ENCODE measurements at regions not wholly inside any gene's neighbourhood (a gene's known extent, or its start where the extent isn't known, plus 50 kb on each side); places are given as distances from the start of the nearest gene placed in this dataset.

DNA sequence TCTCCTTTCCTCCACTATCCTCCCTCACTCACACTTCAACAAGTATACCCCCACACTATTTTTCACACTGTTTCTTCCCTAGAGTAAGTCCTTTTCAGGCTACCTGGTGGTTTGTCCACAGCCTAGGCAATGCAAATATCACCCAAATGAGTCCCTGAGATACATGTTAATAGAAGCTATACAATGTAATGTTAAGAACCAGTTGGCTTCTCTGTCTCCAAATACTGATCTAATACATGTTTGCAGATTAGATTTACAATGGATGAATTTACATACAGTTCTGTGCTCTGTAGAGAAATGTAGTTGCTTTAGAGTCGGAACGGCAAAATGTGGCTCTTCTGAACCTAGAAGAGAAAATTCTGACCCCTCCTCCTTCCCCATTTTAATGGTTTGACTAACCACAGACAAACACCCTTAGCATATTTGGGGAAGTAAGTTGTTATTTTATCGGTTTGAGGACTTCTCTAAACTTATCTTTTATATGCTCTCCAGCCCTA is 63.6 kb upstream of the MBNL1 start:
- ATAC-seq: no peak
- TF ChIP-seq, protein P1, sequence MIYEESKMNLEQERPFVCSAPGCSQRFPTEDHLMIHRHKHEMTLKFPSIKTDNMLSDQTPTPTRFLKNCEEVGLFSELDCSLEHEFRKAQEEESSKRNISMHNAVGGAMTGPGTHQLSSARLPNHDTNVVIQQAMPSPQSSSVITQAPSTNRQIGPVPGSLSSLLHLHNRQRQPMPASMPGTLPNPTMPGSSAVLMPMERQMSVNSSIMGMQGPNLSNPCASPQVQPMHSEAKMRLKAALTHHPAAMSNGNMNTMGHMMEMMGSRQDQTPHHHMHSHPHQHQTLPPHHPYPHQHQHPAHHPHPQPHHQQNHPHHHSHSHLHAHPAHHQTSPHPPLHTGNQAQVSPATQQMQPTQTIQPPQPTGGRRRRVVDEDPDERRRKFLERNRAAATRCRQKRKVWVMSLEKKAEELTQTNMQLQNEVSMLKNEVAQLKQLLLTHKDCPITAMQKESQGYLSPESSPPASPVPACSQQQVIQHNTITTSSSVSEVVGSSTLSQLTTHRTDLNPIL (CRISPR knock-in tag; IDR thresholded peaks at IDR 0.05; ENCODE audit: low read depth): no peak
- TF ChIP-seq SNAI2 (CRISPR knock-in tag; IDR thresholded peaks at IDR 0.05) (no peak), RARB (CRISPR knock-in tag; IDR thresholded peaks at IDR 0.05) (no peak), ESRRG (CRISPR knock-in tag; IDR thresholded peaks at IDR 0.05) (no peak), ISL1 (CRISPR knock-in tag; IDR thresholded peaks at IDR 0.05) (no peak), ZFP30 (CRISPR knock-in tag; IDR thresholded peaks at IDR 0.05) (no peak), ZNF8 (CRISPR knock-in tag; IDR thresholded peaks at IDR 0.05) (no peak), ZFP3 (CRISPR knock-in tag; IDR thresholded peaks at IDR 0.05) (no peak), TCF4 (CRISPR knock-in tag; IDR thresholded peaks at IDR 0.05; ENCODE audit: borderline replicate concordance) (no peak), PPARA (CRISPR knock-in tag; IDR thresholded peaks at IDR 0.05; ENCODE audit: borderline replicate concordance) (no peak)
- TF ChIP-seq, protein P2, sequence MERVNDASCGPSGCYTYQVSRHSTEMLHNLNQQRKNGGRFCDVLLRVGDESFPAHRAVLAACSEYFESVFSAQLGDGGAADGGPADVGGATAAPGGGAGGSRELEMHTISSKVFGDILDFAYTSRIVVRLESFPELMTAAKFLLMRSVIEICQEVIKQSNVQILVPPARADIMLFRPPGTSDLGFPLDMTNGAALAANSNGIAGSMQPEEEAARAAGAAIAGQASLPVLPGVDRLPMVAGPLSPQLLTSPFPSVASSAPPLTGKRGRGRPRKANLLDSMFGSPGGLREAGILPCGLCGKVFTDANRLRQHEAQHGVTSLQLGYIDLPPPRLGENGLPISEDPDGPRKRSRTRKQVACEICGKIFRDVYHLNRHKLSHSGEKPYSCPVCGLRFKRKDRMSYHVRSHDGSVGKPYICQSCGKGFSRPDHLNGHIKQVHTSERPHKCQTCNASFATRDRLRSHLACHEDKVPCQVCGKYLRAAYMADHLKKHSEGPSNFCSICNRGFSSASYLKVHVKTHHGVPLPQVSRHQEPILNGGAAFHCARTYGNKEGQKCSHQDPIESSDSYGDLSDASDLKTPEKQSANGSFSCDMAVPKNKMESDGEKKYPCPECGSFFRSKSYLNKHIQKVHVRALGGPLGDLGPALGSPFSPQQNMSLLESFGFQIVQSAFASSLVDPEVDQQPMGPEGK (CRISPR knock-in tag; IDR thresholded peaks at IDR 0.05; ENCODE audit: borderline replicate concordance): no peak
- TF ChIP-seq, protein P3, sequence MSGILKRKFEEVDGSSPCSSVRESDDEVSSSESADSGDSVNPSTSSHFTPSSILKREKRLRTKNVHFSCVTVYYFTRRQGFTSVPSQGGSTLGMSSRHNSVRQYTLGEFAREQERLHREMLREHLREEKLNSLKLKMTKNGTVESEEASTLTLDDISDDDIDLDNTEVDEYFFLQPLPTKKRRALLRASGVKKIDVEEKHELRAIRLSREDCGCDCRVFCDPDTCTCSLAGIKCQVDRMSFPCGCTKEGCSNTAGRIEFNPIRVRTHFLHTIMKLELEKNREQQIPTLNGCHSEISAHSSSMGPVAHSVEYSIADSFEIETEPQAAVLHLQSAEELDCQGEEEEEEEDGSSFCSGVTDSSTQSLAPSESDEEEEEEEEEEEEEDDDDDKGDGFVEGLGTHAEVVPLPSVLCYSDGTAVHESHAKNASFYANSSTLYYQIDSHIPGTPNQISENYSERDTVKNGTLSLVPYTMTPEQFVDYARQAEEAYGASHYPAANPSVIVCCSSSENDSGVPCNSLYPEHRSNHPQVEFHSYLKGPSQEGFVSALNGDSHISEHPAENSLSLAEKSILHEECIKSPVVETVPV (CRISPR knock-in tag; IDR thresholded peaks at IDR 0.05): no peak
- TF ChIP-seq, protein P4, sequence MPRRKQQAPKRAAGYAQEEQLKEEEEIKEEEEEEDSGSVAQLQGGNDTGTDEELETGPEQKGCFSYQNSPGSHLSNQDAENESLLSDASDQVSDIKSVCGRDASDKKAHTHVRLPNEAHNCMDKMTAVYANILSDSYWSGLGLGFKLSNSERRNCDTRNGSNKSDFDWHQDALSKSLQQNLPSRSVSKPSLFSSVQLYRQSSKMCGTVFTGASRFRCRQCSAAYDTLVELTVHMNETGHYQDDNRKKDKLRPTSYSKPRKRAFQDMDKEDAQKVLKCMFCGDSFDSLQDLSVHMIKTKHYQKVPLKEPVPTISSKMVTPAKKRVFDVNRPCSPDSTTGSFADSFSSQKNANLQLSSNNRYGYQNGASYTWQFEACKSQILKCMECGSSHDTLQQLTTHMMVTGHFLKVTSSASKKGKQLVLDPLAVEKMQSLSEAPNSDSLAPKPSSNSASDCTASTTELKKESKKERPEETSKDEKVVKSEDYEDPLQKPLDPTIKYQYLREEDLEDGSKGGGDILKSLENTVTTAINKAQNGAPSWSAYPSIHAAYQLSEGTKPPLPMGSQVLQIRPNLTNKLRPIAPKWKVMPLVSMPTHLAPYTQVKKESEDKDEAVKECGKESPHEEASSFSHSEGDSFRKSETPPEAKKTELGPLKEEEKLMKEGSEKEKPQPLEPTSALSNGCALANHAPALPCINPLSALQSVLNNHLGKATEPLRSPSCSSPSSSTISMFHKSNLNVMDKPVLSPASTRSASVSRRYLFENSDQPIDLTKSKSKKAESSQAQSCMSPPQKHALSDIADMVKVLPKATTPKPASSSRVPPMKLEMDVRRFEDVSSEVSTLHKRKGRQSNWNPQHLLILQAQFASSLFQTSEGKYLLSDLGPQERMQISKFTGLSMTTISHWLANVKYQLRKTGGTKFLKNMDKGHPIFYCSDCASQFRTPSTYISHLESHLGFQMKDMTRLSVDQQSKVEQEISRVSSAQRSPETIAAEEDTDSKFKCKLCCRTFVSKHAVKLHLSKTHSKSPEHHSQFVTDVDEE (CRISPR knock-in tag; IDR thresholded peaks at IDR 0.05): no peak

DNA sequence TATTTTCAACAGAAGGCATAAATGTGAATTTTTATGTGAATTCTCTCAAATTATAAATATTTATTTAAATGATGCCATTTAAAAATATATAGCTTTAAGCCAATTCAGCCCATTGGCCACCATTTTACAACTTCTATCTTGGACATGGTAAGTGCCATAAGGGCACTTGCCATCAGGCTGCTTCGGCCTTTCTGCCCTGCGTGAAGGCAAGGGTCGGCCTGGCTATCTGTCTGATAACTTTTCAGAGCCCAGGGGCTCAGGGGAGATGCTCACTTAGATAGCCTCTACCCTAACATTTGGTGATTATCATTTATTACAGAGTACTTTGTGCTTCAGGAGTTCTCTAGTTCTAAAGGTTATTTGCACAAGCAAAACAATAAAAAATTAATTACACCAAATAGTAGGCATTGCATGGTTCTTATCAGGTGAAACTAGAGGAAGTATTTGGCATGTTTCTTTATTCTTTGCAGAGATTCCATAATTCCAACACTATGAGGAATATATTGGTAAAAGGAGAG is 62.4 kb upstream of the MBNL1 start:
- TF ChIP-seq ZC3H10 (CRISPR knock-in tag; IDR thresholded peaks at IDR 0.05): no peak
- no peak for ATAC-seq

DNA sequence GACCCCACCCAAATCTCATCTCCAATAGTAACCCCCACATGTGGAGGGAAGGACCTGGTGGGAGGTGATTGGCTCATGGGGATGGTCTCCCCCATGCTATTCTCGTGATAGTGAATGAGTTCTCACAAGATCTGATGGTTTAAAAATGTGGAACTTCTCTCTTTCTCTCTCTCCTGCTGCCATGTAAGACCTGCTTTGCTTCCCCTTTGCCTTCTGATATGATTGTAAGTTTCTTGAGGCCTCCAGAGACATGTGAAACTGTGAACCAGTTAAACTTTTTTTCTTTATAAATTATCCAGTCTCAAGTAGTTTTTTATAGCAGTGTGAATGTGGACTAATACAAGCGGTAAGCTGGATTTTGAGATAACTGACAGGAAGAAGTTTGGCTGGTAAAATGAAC is 60.3 kb upstream of the MBNL1 start:
- no peak for TF ChIP-seq ZNF70 (CRISPR knock-in tag; IDR thresholded peaks at IDR 0.05)
- TF ChIP-seq, protein P4 (CRISPR knock-in tag; IDR thresholded peaks at IDR 0.05): no peak
- TF ChIP-seq BACH2 (CRISPR knock-in tag; IDR thresholded peaks at IDR 0.05; ENCODE audit: borderline replicate concordance): no peak
- no peak for TF ChIP-seq CSDC2 (CRISPR knock-in tag; IDR thresholded peaks at IDR 0.05)
- TF ChIP-seq, protein P2 (CRISPR knock-in tag; IDR thresholded peaks at IDR 0.05; ENCODE audit: borderline replicate concordance): no peak
- no peak for TF ChIP-seq TOX (CRISPR knock-in tag; IDR thresholded peaks at IDR 0.05; ENCODE audit: borderline replicate concordance)
- TF ChIP-seq ZNF565 (CRISPR knock-in tag; conservative IDR thresholded peaks at IDR 0.05; ENCODE audit: low read depth): no peak
- TF ChIP-seq ZNF8 (CRISPR knock-in tag; IDR thresholded peaks at IDR 0.05): no peak
- TF ChIP-seq, protein P1 (CRISPR knock-in tag; IDR thresholded peaks at IDR 0.05; ENCODE audit: low read depth): no peak
- no peak for TF ChIP-seq TCF4 (CRISPR knock-in tag; IDR thresholded peaks at IDR 0.05; ENCODE audit: borderline replicate concordance)
- no peak for TF ChIP-seq ZFP30 (CRISPR knock-in tag; IDR thresholded peaks at IDR 0.05)
- no peak for TF ChIP-seq ZFP3 (CRISPR knock-in tag; IDR thresholded peaks at IDR 0.05)
- TF ChIP-seq SNAI2 (CRISPR knock-in tag; IDR thresholded peaks at IDR 0.05): no peak
- TF ChIP-seq ISL1 (CRISPR knock-in tag; IDR thresholded peaks at IDR 0.05): no peak
- TF ChIP-seq, protein P5, sequence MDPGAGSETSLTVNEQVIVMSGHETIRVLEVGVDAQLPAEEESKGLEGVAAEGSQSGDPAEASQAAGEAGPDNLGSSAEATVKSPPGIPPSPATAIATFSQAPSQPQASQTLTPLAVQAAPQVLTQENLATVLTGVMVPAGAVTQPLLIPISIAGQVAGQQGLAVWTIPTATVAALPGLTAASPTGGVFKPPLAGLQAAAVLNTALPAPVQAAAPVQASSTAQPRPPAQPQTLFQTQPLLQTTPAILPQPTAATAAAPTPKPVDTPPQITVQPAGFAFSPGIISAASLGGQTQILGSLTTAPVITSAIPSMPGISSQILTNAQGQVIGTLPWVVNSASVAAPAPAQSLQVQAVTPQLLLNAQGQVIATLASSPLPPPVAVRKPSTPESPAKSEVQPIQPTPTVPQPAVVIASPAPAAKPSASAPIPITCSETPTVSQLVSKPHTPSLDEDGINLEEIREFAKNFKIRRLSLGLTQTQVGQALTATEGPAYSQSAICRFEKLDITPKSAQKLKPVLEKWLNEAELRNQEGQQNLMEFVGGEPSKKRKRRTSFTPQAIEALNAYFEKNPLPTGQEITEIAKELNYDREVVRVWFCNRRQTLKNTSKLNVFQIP (CRISPR knock-in tag; IDR thresholded peaks at IDR 0.05; ENCODE audit: borderline replicate concordance, low read depth): no peak
- no peak for TF ChIP-seq OSR1 (CRISPR knock-in tag; IDR thresholded peaks at IDR 0.05)
- no peak for TF ChIP-seq GLIS3 (CRISPR knock-in tag; IDR thresholded peaks at IDR 0.05)
- TF ChIP-seq ESRRG (CRISPR knock-in tag; IDR thresholded peaks at IDR 0.05): no peak
- TF ChIP-seq RARB (CRISPR knock-in tag; IDR thresholded peaks at IDR 0.05): no peak
- ATAC-seq: no peak
